ENCODE measurements at regions not wholly inside any gene's neighbourhood (a gene's known extent, or its start where the extent isn't known, plus 50 kb on each side); places are given as distances from the start of the nearest gene placed in this dataset.

- Histone ChIP-seq H3K36me3 (no peaks in the 10 kb centered on the region), H3K27ac (no peak overlapping the region), H3K9me3 (no peaks in the 10 kb centered on the region), H3K4me3 (no peak overlapping the region), H3K27me3 (peaks cover 36% of the 10 kb centered on the region), H3K4me1 (no peaks in the 10 kb centered on the region)
- WGBS = 93% methylated on average over 2 of the region's 2 CpGs
- no peak for TF ChIP-seq CTCF (IDR thresholded peaks at IDR 0.05)
- no peak for TF ChIP-seq POLR2AphosphoS5 (IDR thresholded peaks at IDR 0.05)
- TF ChIP-seq EP300 (IDR thresholded peaks at IDR 0.05) = no peak
- TF ChIP-seq POLR2A (IDR thresholded peaks at IDR 0.05) = no peak
- DNase-seq (ENCODE audit: low spot score in 2 of 2) = no peak
Measured at GRCh38 chr11:71371674-71372069, 76.5 kb downstream of the DHCR7 start.

- peaks cover 34% of the 10 kb centered on the region for H3K27me3 ChIP-seq
- 84% methylated on average over 18 of the region's 21 CpGs for WGBS
- TF ChIP-seq POLR2A (IDR thresholded peaks at IDR 0.05) (no peak), POLR2AphosphoS5 (IDR thresholded peaks at IDR 0.05) (no peak), CTCF (IDR thresholded peaks at IDR 0.05) (no peak), EP300 (IDR thresholded peaks at IDR 0.05) (no peak)
- no peaks in the 10 kb centered on the region for H3K36me3 ChIP-seq
- no peak overlapping the region for H3K4me3 ChIP-seq
- H3K4me1 ChIP-seq = no peaks in the 10 kb centered on the region
- no peak overlapping the region for H3K27ac ChIP-seq
- H3K9me3 ChIP-seq = no peaks in the 10 kb centered on the region
- no peak for DNase-seq (ENCODE audit: low spot score in 2 of 2)
Measured at GRCh38 chr11:71370895-71371673, 77.1 kb downstream of the DHCR7 start.

DNA sequence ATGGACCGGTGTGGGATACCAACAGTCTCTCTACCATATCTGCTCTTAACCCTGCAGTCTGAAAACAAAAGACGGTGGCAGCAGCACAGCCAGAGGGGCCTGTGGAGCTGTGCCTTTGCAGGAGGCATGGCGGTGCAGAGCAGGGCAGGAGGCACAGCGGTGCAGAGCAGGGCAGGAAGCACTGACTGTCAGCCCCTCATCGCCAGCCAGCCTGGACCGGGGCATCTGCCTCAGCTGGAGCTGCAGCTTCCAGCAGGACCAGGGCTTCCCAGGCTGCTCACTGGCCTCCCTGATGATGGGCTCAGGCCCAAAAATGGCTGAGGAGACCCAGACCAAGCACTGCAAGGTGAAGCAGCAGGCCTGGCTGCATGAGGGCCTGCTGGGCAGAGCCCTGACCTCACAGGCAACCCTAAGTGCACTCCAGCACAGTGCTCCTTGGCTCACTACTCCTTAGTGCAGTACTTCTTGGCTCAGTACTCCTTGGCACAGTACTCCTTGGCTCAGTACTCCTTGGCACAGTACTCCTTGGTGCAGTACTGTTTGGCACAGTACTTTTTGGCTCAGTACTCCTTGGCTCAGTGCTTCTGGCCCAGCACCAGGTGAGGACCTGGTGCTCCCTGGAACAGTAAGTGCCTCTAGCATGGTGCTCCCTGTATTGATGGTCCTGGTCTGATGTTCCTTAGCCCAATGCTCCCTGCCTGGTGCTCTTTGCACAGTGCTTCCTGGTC is 78.0 kb downstream of the DHCR7 start:
- TF ChIP-seq POLR2AphosphoS5 (IDR thresholded peaks at IDR 0.05) (no peak), EP300 (IDR thresholded peaks at IDR 0.05) (no peak), CTCF (IDR thresholded peaks at IDR 0.05) (no peak), POLR2A (IDR thresholded peaks at IDR 0.05) (no peak)
- no peak for DNase-seq (ENCODE audit: low spot score in 2 of 2)
- Histone ChIP-seq H3K4me3 (no peak overlapping the region), H3K27me3 (peaks cover 29% of the 10 kb centered on the region), H3K9me3 (no peaks in the 10 kb centered on the region), H3K4me1 (no peaks in the 10 kb centered on the region), H3K36me3 (no peaks in the 10 kb centered on the region), H3K27ac (no peak overlapping the region)
- 89% methylated on average over 4 of the region's 6 CpGs for WGBS

DNA sequence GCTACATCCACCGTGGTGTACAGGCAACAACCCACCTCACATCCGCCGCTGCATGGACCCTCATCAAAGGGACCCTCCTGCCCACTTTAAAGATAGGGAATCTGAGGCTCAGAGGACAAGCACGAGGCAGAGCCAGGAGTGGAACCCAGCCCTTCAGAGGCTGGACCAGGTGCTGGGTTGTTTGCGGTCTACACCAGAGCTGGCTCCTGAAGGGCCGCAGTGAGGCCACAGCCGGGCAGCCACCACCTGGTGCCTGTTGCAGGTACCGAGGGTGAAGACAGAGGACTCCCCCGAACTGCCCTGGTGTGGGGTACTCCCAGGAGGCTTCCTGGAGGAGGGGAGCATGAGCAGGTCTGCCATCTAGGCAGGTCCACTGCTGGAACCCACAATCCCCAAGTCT is 78.8 kb downstream of the DHCR7 start:
- Histone ChIP-seq H3K27ac (no peak overlapping the region), H3K4me3 (no peak overlapping the region), H3K9me3 (no peaks in the 10 kb centered on the region), H3K4me1 (no peaks in the 10 kb centered on the region), H3K27me3 (peaks cover 29% of the 10 kb centered on the region), H3K36me3 (no peaks in the 10 kb centered on the region)
- DNase-seq (ENCODE audit: low spot score in 2 of 2) = no peak
- 92% methylated on average over 3 of the region's 9 CpGs for WGBS
- no peak for TF ChIP-seq POLR2A (IDR thresholded peaks at IDR 0.05)

DNA sequence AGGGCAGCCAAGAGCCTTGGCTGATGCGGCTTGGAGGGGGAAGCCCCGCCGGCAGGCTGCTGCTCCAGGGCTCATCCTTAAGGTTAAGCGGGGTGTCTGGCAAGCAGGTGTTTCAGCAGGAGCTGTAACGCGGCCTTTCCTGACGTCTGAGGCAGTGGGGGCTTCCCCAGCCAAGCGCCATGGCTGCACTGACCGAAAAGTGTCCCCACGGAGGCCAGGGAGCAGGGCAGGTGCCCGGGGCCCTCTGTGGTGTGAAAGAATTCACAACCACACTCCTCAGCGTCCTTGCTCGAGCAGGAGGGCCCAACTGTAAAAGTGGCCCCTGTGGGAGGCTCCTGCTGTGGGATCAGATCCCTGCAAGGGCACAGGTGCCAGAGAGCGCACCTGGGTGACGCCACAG is 79.2 kb downstream of the DHCR7 start:
- WGBS = 64% methylated on average over 10 of the region's 15 CpGs
- no peak overlapping the region for H3K4me3 ChIP-seq
- H3K27me3 ChIP-seq = peaks cover 29% of the 10 kb centered on the region
- no peaks in the 10 kb centered on the region for H3K9me3 ChIP-seq
- H3K27ac ChIP-seq = no peak overlapping the region
- no peaks in the 10 kb centered on the region for H3K4me1 ChIP-seq
- DNase-seq (ENCODE audit: low spot score in 2 of 2) = no peak
- no peaks in the 10 kb centered on the region for H3K36me3 ChIP-seq
- TF ChIP-seq EP300 (IDR thresholded peaks at IDR 0.05) = no peak
- no peak for TF ChIP-seq CTCF (IDR thresholded peaks at IDR 0.05)
- no peak for TF ChIP-seq POLR2A (IDR thresholded peaks at IDR 0.05)
- no peak for TF ChIP-seq POLR2AphosphoS5 (IDR thresholded peaks at IDR 0.05)

All from suprapubic skin (tissue), 4 donors.